ENCODE measurements at regions not wholly inside any gene's neighbourhood (a gene's known extent, or its start where the extent isn't known, plus 50 kb on each side); places are given as distances from the start of the nearest gene placed in this dataset.
"Not testable (repeated sequence)": the region's sequence is repeated elsewhere in the genome, so short reads cannot be mapped to it uniquely, and the experiment has no call there.

- TF ChIP-seq, protein P1, sequence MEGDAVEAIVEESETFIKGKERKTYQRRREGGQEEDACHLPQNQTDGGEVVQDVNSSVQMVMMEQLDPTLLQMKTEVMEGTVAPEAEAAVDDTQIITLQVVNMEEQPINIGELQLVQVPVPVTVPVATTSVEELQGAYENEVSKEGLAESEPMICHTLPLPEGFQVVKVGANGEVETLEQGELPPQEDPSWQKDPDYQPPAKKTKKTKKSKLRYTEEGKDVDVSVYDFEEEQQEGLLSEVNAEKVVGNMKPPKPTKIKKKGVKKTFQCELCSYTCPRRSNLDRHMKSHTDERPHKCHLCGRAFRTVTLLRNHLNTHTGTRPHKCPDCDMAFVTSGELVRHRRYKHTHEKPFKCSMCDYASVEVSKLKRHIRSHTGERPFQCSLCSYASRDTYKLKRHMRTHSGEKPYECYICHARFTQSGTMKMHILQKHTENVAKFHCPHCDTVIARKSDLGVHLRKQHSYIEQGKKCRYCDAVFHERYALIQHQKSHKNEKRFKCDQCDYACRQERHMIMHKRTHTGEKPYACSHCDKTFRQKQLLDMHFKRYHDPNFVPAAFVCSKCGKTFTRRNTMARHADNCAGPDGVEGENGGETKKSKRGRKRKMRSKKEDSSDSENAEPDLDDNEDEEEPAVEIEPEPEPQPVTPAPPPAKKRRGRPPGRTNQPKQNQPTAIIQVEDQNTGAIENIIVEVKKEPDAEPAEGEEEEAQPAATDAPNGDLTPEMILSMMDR (IDR thresholded peaks at IDR 0.05) = no peak
- H3K36me3 Mint-ChIP-seq (ENCODE audit: low read depth) = no peaks in the 10 kb centered on the region
- H3K27ac Mint-ChIP-seq = no peak overlapping the region
- ChIA-PET CTCF (no interaction called here), POLR2A (no interaction called here)
- H3K4me3 Mint-ChIP-seq = no peak overlapping the region
- peaks cover 3% of the 10 kb centered on the region for H3K9me3 Mint-ChIP-seq
- DNase-seq = no peak
- ATAC-seq (ENCODE audit: low read depth) = no peak
- intact Hi-C loops (cut with micrococcal nuclease) = no loop called here
- H3K4me1 Mint-ChIP-seq = no peaks in the 10 kb centered on the region
- no peaks in the 10 kb centered on the region for H3K27me3 Mint-ChIP-seq
Measured at GRCh38 chr10:16011548-16011947, 151.2 kb upstream of the MINDY3 start.

DNA sequence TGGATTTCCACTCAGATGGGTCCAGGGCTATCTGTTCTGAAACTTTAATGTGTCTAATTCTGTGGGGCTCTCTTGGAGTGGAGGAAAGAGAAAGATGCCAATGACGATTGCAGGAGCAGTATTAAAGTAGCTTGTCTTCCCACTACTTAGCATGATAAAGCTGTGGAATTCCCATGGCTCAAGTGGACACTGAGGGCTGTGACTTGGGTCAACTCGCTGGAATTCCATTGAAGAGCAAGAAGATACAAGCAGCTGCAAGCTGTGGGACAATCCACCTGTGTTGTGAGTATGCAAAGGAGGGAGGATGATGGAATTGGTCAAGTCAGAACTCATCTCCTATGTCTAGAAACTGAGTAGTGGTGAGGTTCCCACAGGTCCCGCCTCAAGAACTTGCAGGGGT is 154.2 kb upstream of the MINDY3 start:
- ATAC-seq (ENCODE audit: low read depth) = no peak
- Mint-ChIP-seq H3K9me3 (no peaks in the 10 kb centered on the region), H3K27ac (no peak overlapping the region), H3K36me3 (ENCODE audit: low read depth) (no peaks in the 10 kb centered on the region), H3K27me3 (no peaks in the 10 kb centered on the region), H3K4me1 (no peaks in the 10 kb centered on the region), H3K4me3 (no peak overlapping the region)
- CTCF ChIA-PET = no interaction called here
- DNase-seq = no peak
- TF ChIP-seq, protein P1 (IDR thresholded peaks at IDR 0.05) = no peak
- POLR2A ChIA-PET = no interaction called here
- intact Hi-C loops (cut with micrococcal nuclease) = no loop called here

DNA sequence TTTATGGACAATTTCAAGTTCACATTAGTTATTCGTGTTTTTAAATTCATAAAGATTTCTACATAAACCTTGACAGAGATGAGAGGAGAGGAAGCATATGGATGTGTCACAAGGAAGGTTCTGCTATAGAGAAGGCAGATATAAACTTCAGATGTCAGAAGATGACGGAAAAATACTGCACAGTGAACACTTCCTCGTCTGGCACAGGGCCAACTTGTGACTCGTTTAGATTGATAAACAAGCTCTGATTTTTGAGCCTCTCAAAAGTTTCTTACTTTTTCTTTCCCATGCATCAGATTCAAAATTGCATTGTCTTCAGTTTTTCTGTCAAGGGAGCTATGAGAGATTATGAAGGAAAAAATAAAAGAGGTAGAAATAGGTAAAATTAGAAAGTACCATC is 156.4 kb upstream of the MINDY3 start:
- TF ChIP-seq, protein P1 (IDR thresholded peaks at IDR 0.05) = no peak
- Mint-ChIP-seq H3K27me3 (no peaks in the 10 kb centered on the region), H3K4me1 (no peaks in the 10 kb centered on the region), H3K36me3 (ENCODE audit: low read depth) (no peaks in the 10 kb centered on the region), H3K9me3 (peaks cover 3% of the 10 kb centered on the region), H3K4me3 (no peak overlapping the region), H3K27ac (no peak overlapping the region)
- DNase-seq (no peak), ATAC-seq (ENCODE audit: low read depth) (no peak)
- CTCF ChIA-PET = no interaction called here
- POLR2A ChIA-PET = interaction anchor here (0.5 kb wide), 1 partner anchor 287 kb away, joined by 4 read pairs; no protein-coding TSS in a partner anchor
- intact Hi-C loops (cut with micrococcal nuclease) = no loop called here

DNA sequence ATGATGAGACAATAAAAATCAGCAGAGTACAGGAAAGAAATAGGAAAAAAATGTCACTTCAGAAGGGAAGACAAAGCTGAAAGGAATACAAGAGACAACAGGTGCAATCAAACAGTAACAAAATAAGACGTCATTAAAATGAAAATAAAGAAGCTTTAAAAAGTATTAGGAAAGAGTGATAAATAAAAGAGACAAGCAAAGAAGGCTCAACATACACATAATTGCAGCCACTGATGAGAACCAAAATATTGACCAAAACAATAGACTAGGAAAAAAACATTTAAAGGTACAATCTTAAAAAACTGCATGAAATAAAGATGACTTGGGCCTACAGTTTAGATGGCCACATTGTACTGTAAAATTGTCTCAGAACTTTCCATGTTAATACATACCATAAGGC is 160.5 kb upstream of the MINDY3 start:
- no peaks in the 10 kb centered on the region for H3K36me3 Mint-ChIP-seq (ENCODE audit: low read depth)
- intact Hi-C loops (cut with micrococcal nuclease) = no loop called here
- peaks cover 7% of the 10 kb centered on the region for H3K9me3 Mint-ChIP-seq

GRCh38 chr10:16026832-16027231 is 166.5 kb upstream of the MINDY3 start:
- intact Hi-C loops (cut with micrococcal nuclease) = not testable (repeated sequence)

More for the DNA sequence above, 160.5 kb upstream of the MINDY3 start:
- Mint-ChIP-seq H3K27me3 (no peaks in the 10 kb centered on the region), H3K4me3 (no peak overlapping the region), H3K4me1 (no peaks in the 10 kb centered on the region), H3K27ac (no peak overlapping the region)
- ATAC-seq (ENCODE audit: low read depth) (no peak), DNase-seq (no peak)
- CTCF ChIA-PET = no interaction called here
- TF ChIP-seq, protein P1 (IDR thresholded peaks at IDR 0.05) = no peak
- POLR2A ChIA-PET = no interaction called here

DNA sequence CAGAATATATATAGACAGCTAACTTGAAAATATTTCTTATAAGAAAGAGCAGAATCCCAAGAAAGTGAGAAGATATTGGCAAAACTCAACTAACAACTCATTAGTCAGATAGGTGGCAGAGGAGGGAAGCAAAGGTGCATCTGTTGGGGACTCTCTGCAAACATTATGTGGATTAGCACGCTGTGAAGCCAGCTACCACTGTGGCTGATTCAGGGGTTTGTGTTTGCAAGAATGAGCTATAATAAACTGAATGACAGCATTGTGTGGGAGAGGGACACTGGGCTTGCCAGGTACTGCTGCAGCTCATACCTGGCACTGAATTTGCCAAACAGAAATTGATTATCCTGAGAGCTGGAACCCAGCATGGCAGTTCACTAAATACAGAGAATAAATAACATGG is 170.3 kb upstream of the MINDY3 start:
- TF ChIP-seq, protein P1 (IDR thresholded peaks at IDR 0.05) = no peak
- Mint-ChIP-seq H3K27me3 (no peaks in the 10 kb centered on the region), H3K4me1 (no peaks in the 10 kb centered on the region), H3K36me3 (ENCODE audit: low read depth) (no peaks in the 10 kb centered on the region), H3K4me3 (no peak overlapping the region), H3K27ac (no peak overlapping the region), H3K9me3 (peaks cover 15% of the 10 kb centered on the region)
- intact Hi-C loops (cut with micrococcal nuclease) = no loop called here
- no peak for ATAC-seq (ENCODE audit: low read depth)
- POLR2A ChIA-PET = no interaction called here
- CTCF ChIA-PET = no interaction called here
- no peak for DNase-seq

More at GRCh38 chr10:16026832-16027231, 166.5 kb upstream of the MINDY3 start:
- DNase-seq; H3K9me3 Mint-ChIP-seq; H3K4me3 Mint-ChIP-seq; ATAC-seq (ENCODE audit: low read depth); H3K36me3 Mint-ChIP-seq (ENCODE audit: low read depth); POLR2A ChIA-PET; H3K4me1 Mint-ChIP-seq; CTCF ChIA-PET; H3K27ac Mint-ChIP-seq; H3K27me3 Mint-ChIP-seq: not testable (repeated sequence)

Measured in activated B cell treated with CpG ODN at 0.5 μM for 24 hours (primary cell).